Epithelial cell of prostate (primary cell): ENCODE measurements at regions not wholly inside any gene's neighbourhood (a gene's known extent, or its start where the extent isn't known, plus 50 kb on each side); places are given as distances from the start of the nearest gene placed in this dataset.

Source experiments
- DNase-seq: peaks from one replicate; pipeline ENCODE4 v3.0.0-alpha.2; 2011; ENCODE audit warnings: low read depth, low spot score
- H3K27ac ChIP-seq: fragments of 450-650 bp; 2 replicates; pipeline ENCODE4 v1.5.1; 2017; ENCODE audit warnings: mild to moderate bottlenecking

DNA sequence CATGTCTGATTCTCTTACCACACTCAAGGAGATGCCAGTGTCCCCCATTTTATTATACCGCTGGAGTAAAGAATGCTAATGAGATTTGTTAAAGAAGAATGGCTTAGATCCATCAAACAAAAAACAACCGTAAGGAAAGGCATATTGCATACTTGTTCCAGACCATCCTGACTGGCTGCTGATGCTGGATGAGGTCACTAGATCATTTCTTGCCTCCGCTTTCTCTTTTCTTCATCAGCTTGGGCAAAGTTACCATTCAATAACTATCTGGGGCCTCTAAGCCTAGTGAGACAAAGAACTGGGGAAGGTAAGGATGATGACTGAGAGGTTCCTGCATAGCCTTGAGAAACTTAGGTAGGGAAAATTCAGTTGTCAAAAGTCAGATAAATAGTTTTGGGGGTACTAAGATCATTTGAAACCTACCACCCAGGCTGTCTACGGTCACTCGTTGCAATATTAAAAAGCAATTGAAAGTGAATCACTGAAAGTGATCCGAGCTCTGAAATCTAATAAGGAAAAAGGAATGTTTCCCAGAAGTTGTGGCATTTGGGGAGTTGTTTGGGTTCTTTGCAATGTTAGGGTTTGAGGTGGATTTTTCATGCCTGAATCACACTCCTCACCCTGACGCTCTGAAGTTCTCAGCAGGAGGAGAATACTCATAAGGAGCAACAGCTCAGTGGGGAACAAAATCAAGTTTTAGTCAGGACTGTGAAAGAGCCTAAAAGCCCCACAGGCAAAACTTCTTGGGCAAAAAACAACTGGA lies 176.8 kb downstream of the HHIPL2 start:
- DNase-seq: no peak
- H3K27ac ChIP-seq: no peak overlapping the region

DNA sequence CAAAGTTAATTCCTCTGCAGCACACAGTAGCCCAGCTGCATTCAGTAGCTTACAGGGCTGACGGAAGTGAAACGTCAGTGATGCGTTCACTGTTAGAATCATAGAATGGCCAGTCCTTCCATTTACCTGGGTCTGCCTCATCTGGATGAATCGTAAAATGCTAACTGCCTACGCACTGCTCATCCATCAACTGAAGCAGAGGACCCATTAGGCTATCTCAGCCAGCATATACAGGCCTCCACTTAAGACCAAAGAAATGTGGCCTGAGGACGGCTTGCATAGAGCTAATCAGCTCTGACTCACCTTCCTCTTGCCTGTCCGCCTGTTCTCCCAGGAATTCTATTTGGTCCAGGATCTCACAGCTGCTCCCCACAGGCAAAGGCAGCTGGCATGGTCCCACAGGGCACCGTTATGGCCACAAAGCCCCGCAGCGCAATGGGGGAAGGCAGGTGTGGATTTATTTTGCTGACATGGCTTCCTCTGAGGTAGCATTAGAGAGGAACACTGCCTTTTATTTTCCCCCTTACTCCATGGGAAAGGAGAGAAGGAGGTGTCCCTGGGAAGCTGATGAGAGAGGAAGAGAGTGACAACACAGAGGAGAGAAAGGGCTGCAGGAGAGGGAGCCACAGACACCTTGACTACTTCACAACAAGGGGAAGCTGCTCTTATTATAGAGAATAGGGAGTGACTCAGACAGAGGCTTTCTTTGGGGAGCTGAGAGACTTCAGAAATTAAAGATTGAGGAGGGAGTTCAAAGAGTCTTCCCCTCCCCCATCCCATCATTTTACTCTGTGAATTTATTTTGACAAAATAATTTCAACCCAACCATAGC lies 177.6 kb downstream of the HHIPL2 start:
- no peak for DNase-seq
- no peak overlapping the region for H3K27ac ChIP-seq

DNA sequence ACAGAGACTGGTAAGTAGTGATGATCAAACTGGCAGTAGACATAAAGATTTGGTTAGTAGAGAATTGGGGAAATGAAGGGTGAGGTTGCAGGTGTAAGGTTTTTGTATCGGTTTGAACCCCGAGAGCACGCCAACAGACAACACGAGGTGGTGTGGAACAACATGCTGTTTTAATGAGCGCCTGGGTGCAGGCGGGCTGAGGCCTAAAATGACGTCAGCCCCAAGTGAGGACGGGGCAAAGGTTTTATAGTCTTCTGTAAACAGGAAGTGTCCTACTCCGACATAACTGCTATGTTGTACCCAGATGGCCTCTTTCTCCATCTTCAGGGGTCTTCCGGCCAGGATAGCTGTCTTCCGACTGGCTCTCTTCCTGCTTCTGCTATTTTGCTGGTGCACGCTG lies 178.8 kb downstream of the HHIPL2 start:
- DNase-seq: no peak
- H3K27ac ChIP-seq: no peak overlapping the region

DNA sequence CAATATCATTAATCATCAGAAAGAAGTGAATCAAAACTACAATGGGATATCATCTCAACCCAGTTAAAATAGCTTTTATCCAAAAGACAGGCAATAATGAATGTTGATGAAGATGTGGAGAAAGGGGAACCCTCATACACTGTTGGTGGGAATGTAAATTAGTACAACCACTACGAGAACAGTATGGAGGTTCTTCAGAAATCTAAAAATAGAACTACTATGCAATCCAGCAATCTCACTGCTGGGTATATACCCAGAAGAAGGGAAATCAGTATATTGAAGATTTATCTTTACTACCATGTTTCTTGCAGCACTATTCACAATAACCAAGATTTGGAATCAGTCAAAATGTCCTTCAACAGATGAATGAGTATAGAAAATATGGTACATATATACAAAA lies 189.8 kb downstream of the HHIPL2 start:
- no peak overlapping the region for H3K27ac ChIP-seq

DNA sequence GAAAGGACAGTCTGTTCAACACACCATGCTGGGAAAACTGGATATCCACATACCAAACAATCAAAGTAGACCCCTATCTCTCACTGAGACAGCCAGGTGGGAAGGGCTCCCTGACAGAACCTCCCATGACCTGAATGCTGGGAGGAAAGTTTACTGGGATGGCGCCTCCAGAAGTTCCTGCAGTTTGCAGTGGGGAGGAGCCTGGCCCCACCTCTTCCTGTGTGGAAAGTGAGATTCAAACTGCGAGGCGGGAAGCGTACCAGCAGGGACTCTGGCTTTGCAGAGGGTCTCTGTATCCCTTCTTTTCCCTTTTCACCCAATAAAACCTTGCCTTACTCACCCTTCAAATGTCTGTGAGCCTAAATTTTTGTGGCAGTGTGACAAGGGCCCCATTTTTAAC lies 190.7 kb downstream of the HHIPL2 start:
- no peak for DNase-seq
- H3K27ac ChIP-seq: no peak overlapping the region

More for the DNA sequence above, 189.8 kb downstream of the HHIPL2 start:
- no peak for DNase-seq

DNA sequence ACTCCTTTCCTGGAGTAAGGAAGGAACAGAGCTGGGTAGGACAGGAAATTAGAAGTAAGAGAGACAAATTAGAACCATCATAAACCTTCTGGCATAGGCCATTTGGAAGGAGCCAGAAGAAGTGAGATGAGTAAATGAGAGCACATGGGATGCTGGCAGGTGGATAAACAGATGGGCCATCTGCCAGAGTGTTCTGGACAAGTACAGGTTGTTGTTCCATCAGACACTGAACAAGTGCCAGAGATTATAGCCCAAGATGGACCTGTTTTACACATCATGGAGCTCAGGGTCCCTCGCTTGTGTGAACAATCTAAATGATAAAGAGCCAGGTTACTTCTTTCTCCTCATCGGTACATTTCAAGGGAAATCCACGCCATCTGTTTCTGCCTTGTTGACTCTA lies 200.3 kb downstream of the HHIPL2 start:
- no peak overlapping the region for H3K27ac ChIP-seq
- DNase-seq: no peak

DNA sequence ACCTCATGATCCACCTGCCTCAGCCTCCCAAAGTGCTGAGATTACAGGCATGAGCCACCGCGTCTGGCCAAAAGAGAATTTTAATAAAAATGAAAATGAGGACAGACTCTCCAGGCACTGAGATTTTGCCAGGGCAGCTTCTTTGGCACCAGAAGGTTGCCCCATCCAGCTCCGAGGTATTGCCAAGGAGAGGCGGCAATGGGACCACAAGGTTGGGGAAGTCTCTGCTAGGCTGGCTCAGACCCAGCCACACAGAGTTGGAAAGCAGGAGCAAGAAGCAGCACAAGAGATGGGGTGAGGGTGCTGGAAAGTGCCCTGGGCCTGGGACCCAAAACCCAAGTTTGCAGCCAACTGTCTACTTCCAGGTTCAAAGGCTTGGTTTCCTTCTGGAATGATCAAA lies 200.9 kb downstream of the HHIPL2 start:
- H3K27ac ChIP-seq: no peak overlapping the region
- DNase-seq: no peak

DNA sequence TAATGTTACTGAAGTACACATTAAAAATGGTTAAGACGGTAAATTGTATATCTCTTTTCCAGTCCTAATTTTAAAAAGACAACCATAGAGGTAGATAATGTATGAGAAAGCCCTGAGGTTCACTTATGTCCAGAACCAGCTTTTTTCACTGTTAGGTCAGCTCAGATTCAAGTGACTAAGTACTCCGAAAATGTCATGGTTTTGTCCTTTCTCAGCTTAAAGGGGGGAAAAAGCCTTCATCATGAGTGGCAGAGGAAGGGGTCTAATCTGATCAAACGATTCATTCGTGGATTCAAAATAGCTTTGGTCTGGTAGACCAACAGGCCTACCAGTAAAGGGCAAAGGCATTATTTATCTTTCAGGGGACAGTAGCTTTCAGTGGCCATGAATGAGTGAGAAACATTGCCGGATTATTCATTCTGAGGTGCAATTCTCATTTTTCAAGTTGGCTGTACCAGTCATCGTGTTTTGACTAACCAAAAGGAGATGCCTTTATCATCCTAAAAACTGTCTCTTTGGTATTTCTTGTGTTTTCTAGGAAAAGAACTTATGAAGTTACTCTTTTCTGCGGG lies 208.4 kb downstream of the HHIPL2 start:
- DNase-seq: no peak

DNA sequence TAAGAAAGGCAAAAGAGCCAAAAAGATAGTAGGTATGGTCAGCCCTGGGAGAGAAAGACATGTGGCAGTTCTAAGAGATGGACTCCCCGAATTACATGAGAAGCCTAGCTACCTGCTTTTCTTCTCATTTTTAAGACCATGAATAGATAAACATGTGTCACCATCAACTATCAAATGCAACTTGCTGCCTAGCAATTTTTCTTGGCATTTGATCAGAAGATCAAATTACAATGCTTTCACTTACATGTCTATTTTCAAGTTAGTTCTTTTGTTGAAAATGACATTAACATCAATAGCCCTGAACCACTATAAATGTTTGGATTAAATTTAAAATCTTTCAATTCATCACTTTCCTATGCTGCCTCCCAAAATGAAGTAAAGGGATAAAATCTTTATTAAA lies 212.3 kb downstream of the HHIPL2 start:
- no peak for DNase-seq

More for the DNA sequence above, 208.4 kb downstream of the HHIPL2 start:
- H3K27ac ChIP-seq: no peak overlapping the region

DNA sequence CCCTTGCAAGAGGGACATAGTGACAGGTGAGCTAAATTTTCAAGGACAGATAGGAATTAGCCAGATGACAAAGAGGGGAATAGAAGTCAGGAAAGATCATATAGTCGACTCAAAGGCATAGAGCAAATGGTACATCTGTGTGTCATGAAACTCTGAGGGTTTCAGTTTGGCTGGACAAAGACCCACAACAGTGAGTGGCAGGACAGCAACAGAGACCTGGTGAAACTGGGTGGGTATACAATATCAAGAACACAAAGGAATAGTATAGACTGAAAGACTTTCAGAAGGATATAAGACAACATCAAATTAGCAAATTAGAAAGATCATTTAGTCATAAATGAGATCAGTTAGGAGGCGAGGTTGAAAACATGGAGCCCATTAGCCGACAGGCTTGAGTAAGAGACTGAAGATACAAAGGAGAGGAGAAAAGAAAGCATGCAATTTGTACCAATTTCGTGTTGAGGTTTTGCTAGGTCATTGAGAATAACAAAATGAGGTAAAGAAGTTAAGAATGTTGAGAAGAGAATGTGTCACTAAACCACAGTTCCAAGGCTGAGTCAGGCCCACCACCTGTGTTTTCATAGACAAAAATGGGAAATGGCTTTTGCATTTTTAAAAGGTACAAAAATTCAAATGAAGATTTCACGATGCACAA lies 213.8 kb downstream of the HHIPL2 start:
- no peak overlapping the region for H3K27ac ChIP-seq
- no peak for DNase-seq

More for the DNA sequence above, 212.3 kb downstream of the HHIPL2 start:
- no peak overlapping the region for H3K27ac ChIP-seq

DNA sequence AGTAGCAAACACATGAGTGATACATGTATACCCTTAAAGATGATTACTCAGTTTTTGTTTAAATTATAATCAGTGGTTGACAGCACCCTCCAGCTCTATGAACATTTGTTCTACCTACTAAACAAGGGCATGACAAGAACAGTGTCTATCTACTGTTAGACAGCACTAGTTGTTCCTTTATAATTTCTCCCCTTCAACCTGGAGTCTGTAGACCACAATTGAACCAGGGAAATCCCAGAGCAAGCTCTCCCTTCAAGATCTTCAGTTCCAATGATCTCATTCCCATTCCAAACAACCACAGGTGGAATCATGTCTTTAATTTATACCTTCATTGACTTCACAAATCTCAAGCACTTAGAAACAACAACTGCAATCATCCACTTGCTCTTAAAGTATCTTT lies 216.1 kb downstream of the HHIPL2 start:
- DNase-seq: no peak
- no peak overlapping the region for H3K27ac ChIP-seq

DNA sequence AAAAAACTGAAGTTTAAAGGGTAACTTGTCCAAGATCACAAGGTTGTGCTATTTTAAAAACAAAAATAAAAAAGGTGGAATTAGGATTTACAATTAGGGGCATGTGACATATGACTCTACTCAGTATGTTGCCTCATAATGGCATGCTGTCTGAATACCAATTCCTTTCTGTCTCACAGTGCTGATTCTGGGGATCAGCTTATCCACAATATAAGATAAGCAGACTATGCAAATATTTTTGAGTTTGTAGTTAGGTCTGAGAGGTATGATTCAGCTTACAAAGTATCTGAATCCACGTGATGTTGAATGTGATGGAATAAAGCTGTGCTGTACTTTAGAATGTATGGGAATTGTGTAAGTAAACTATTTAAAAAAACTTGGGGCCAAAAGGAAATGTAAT lies 216.6 kb downstream of the HHIPL2 start:
- H3K27ac ChIP-seq: no peak overlapping the region
- peak; percentile 6 for DNase-seq

DNA sequence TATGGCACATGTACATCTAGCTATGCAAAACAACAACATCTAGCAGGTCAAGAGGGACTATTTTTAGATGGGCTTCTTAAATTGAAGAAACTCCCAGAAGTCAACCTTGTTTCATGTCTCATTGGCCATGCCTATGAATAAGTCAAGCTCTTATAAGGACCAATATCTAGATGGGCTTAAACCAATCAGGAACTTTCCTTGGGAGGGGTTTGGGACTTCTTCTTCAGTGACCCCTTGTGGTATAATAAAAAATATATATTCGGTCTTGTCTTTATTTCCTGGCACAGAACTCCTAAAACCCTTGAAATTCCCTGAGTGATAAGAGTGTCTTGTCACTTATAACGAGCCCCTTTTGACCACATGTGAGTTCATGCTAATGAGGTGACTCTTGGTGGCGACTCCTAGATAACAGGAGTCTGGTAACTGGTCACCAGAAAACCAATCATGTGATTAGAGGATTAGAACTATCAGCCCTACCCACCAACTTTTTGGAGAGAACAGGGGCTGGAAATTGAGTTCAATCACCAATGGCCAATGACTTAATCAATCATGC lies 218.3 kb downstream of the HHIPL2 start:
- no peak overlapping the region for H3K27ac ChIP-seq
- no peak for DNase-seq

DNA sequence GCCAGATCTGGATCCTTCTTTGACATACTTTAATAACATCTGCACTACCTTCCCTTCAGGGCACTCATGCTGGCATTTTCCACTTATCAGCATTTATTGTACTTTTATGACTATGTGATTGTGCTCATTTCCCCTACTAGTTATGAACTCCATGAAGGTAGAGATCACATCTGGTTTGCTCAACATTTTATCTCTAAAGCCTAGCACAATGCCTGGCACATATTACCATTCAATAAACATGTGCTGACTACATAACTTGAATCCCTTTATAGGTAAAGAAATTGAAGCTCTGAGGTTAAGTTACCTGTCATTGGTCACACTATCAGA lies 221.2 kb downstream of the HHIPL2 start:
- no peak for DNase-seq
- no peak overlapping the region for H3K27ac ChIP-seq

DNA sequence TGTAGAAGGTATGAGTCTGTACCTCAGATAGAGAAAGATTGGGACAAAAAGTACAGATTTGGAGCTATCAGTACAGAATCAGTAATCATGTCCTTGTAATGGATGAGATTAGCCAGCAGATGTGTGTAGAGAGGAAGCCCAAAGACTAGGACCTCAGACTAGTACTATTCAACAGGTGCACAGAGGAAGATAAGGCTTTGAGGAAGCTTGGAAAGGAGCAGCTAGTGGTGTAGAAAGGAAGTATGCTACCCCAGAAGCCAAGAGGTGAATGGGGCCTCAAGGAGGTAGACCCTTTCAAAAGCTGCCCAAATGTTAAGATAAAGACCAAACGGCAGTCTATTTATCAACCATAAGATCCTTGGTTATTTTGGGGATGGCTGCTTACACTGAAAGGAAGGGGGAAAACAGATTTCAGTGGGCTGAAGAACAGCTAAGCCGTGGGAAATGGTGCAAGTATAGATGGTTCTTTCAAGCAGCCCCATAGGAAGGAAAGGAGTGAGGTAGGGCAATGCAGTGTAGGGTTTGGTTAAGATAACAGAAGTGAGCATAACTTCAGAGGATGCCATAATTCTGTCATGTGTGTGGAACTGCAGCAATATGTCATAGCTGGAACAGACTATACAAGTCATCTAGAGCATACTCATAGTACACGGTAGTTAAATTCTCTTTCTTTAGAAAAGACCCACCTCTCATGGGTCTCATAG lies 221.7 kb downstream of the HHIPL2 start:
- DNase-seq: no peak
- H3K27ac ChIP-seq: no peak overlapping the region

DNA sequence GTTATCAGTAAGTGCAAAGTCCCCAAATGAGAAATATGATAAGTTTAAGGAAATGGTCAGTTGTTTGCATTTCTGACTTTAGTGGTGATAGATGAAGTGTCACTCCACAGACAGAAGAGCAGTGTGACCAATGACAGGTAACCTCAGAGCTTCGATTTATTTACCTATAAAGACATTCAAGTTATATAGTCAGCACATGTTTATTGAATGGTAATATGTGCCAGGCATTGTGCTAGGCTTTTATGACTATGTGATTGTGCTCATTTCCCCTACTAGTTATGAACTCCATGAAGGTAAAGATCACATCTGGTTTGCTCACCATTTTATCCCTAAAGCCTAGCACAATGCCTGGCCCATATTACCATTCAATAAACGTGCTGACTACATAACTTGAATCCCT lies 222.4 kb downstream of the HHIPL2 start:
- no peak overlapping the region for H3K27ac ChIP-seq
- DNase-seq: no peak

DNA sequence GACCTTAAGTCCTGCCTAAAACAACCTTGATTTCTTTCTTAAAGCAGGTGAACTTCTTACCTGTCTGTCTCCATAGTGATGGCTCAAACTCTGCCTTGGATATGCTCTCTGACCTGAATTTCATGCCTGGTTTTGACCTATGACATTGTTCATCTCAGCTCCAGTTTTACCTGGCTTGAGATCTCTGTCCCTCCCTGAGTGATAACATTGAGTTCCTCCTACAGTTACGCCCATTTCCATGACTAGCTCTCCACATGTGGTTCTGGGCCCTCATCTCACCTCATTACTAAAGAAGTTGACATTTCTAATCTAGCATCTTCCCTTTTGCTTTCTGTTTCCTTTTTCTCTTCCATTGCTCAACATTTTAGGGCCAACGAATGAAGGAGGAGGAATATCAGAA lies 233.1 kb downstream of the HHIPL2 start:
- no peak overlapping the region for H3K27ac ChIP-seq
- no peak for DNase-seq

DNA sequence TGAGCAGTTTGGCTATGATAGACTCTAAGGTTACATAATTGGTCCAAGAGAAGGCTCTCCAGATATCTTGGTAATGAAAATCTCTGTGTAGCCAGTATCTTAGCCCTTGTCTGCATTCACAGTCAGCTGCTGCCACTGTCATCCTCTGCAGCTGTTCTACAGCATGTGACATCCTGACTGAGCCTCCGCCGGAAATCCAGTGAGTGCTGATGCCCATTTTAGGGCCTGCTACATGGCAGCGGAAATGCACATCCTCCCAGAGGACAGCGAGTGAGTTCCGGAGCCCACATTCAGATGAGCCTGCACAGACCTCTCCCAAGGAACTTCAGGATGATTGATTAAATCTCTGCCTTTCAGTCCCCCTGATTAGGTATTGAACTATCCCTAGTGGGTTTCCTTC lies 237.1 kb downstream of the HHIPL2 start:
- H3K27ac ChIP-seq: no peak overlapping the region
- DNase-seq: no peak

DNA sequence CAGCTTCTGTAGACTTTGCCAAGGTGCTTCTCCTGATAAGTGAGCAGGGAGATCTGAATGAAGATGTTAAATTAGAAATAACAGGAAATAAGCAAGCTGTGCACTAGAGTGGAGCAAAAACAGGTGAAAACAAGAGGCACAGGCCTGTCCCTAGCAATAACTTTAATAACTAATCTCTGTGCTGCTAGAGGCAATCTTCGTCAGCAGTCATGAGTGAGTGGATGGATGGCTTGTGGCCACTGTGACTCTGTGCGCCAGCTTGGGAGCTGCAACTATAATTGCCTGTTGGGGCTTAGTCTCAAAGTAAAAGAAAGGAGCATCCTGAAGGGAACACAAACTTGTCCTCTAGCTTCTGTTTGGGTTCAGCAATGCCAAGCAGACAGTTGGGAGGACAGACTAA lies 240.3 kb downstream of the HHIPL2 start:
- H3K27ac ChIP-seq: no peak overlapping the region
- no peak for DNase-seq

DNA sequence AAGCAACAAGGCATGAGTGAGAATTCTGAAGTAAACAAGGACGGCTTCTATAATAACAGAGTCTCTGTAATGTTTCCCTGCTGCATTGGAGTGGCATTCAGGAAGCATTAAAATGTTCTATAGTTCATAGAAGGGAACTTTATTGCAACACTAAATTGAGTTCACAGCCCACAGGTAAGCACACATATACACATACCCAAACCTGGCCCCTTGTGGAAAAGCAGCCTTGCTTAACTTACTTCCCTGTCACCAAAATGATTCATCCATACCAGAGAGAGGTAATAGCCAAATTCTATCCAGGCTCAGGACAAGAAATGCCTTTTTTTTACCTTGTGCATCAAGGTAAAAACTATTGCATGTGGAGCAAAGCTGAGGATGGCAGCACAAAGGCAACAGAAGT lies 241.4 kb downstream of the HHIPL2 start:
- no peak overlapping the region for H3K27ac ChIP-seq
- DNase-seq: no peak
